ENCODE measurements at regions not wholly inside any gene's neighbourhood (a gene's known extent, or its start where the extent isn't known, plus 50 kb on each side); places are given as distances from the start of the nearest gene placed in this dataset.
"Not testable (repeated sequence)": the region's sequence is repeated elsewhere in the genome, so short reads cannot be mapped to it uniquely, and the experiment has no call there.

GRCh38 chr18:49690312-49690711 lies 123.0 kb downstream of the ACAA2 start (continued):
- no peak for TF ChIP-seq ZNF654 (tag by site-specific recombination; IDR thresholded peaks at IDR 0.05; ENCODE audit: low read depth)
- 0 out of 2 replicates have a peak, but pooled peaks have one; percentile 15 for TF ChIP-seq ZXDB (tag by site-specific recombination; IDR thresholded peaks at IDR 0.05)
- 0 out of 2 replicates have a peak, but pooled peaks have one; percentile 10 for TF ChIP-seq ZBTB17 (tag by site-specific recombination; IDR thresholded peaks at IDR 0.05)
- no peak for TF ChIP-seq SCRT1 (tag by site-specific recombination; IDR thresholded peaks at IDR 0.05; ENCODE audit: borderline replicate concordance)
- no peak for TF ChIP-seq TRIM28 (IDR thresholded peaks at IDR 0.05; ENCODE audit: borderline replicate concordance, low read length)

GRCh38 chr18:49685231-49685942 lies 123.5 kb downstream of the LIPG start:
- Histone ChIP-seq H3K4me3 (ENCODE audit: low read depth, low read length) (no peak overlapping the region), H3K27ac (ENCODE audit: extremely low read depth, low read depth, low read length) (no peak overlapping the region), H3K9me3 (ENCODE audit: control insufficient read depth, insufficient read depth, low read depth, low read length) (no peaks in the 10 kb centered on the region), H3K4me1 (ENCODE audit: control insufficient read depth, insufficient read depth, low read length) (peaks cover 10% of the 10 kb centered on the region), H3K36me3 (ENCODE audit: control insufficient read depth in 2 of 2, insufficient read depth in 1 of 2, low read length in 2 of 2) (no peaks in the 10 kb centered on the region)
- POLR2A ChIA-PET: no interaction called here
- TF ChIP-seq ZSCAN16 (tag by site-specific recombination; IDR thresholded peaks at IDR 0.05): no peak
- no peak for TF ChIP-seq ZNF354C (tag by site-specific recombination; IDR thresholded peaks at IDR 0.05; ENCODE audit: borderline replicate concordance, low read depth)
- TF ChIP-seq ZNF302 (tag by site-specific recombination; IDR thresholded peaks at IDR 0.05; ENCODE audit: low read depth): no peak
- TF ChIP-seq ZNF544 (tag by site-specific recombination; IDR thresholded peaks at IDR 0.05): no peak
- TF ChIP-seq ZNF571 (tag by site-specific recombination; IDR thresholded peaks at IDR 0.05): no peak
- no peak for TF ChIP-seq ZNF785 (tag by site-specific recombination; IDR thresholded peaks at IDR 0.05)
- TF ChIP-seq, protein P1, sequence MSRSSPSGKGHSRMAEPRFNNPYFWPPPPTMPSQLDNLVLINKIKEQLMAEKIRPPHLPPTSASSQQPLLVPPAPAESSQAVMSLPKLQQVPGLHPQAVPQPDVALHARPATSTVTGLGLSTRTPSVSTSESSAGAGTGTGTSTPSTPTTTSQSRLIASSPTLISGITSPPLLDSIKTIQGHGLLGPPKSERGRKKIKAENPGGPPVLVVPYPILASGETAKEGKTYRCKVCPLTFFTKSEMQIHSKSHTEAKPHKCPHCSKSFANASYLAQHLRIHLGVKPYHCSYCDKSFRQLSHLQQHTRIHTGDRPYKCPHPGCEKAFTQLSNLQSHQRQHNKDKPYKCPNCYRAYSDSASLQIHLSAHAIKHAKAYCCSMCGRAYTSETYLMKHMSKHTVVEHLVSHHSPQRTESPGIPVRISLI (tag by site-specific recombination; IDR thresholded peaks at IDR 0.05): no peak
- TF ChIP-seq ZNF596 (tag by site-specific recombination; IDR thresholded peaks at IDR 0.05): no peak
- TF ChIP-seq ZNF560 (tag by site-specific recombination; IDR thresholded peaks at IDR 0.05; ENCODE audit: borderline replicate concordance): no peak
- TF ChIP-seq PRDM4 (tag by site-specific recombination; IDR thresholded peaks at IDR 0.05): no peak
- no peak for TF ChIP-seq OSR2 (tag by site-specific recombination; IDR thresholded peaks at IDR 0.05)
- no peak for TF ChIP-seq ZNF10 (tag by site-specific recombination; IDR thresholded peaks at IDR 0.05)
- TF ChIP-seq YY1 (tag by site-specific recombination; IDR thresholded peaks at IDR 0.05): no peak
- CTCF ChIA-PET: no interaction called here

DNA sequence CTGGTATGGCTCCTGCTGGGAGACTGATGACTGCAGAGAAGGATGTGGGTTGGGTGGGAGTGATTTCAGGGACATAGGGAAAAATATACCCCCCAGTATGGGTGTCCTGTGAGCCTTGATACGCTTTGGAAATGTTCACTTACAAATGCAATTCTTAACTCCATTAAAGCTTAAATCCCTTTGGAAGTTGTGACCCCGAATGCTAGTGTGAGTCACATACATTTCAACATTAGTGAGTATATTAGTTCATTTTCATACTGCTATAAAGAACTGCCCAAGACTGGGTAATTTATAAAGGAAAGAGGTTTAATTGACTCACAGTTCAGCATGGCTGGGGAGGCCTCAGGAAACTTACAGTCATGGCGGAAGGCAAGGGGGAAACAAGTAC lies 120.9 kb downstream of the LIPG start:
- POLR2A ChIA-PET; H3K4me3 ChIP-seq (ENCODE audit: low read depth, low read length); H3K9me3 ChIP-seq (ENCODE audit: control insufficient read depth, insufficient read depth, low read depth, low read length); CTCF ChIA-PET; H3K27ac ChIP-seq (ENCODE audit: extremely low read depth, low read depth, low read length); H3K36me3 ChIP-seq (ENCODE audit: control insufficient read depth in 2 of 2, insufficient read depth in 1 of 2, low read length in 2 of 2): not testable (repeated sequence)
- peaks cover 10% of the 10 kb centered on the region; the same call in 1 of the 2 replicates for H3K4me1 ChIP-seq (ENCODE audit: control insufficient read depth, insufficient read depth, low read length)

Measured in HEK293 (cell line).